ENCODE measurements at regions not wholly inside any gene's neighbourhood (a gene's known extent, or its start where the extent isn't known, plus 50 kb on each side); places are given as distances from the start of the nearest gene placed in this dataset.

GRCh38 chr6:154590756-154591155 lies 80.3 kb upstream of the CNKSR3 start:
- H3K4me2 ChIP-seq: no peak overlapping the region
- H3K4me3 ChIP-seq: no peak overlapping the region
- H3K9me3 ChIP-seq: no peaks in the 10 kb centered on the region
- ChIA-PET POLR2A (no interaction called here), CTCF (no interaction called here)
- FAIRE-seq (no peak), DNase-seq (ENCODE audit: low read depth in 1 of 2, low spot score in 1 of 2) (no peak), ATAC-seq (no peak)
- 49% methylated on average over 4 of the region's 4 CpGs for WGBS (ENCODE audit: missing lambda C conversion rate)
- H3K27ac ChIP-seq: no peak overlapping the region
- TF ChIP-seq GATA3 (IDR thresholded peaks at IDR 0.05; ENCODE audit: borderline replicate concordance): no peak
- TF ChIP-seq KDM5A (IDR thresholded peaks at IDR 0.05): no peak
- TF ChIP-seq ZSCAN20 (CRISPR knock-in tag; IDR thresholded peaks at IDR 0.05): no peak
- no peak for TF ChIP-seq FOXS1 (CRISPR knock-in tag; IDR thresholded peaks at IDR 0.05)
- TF ChIP-seq HDAC2 (IDR thresholded peaks at IDR 0.05): no peak
- no peak for TF ChIP-seq MYC (IDR thresholded peaks at IDR 0.05; ENCODE audit: borderline replicate concordance, low read length)
- no peak for TF ChIP-seq MAX (IDR thresholded peaks at IDR 0.05)
- TF ChIP-seq RNF2 (IDR thresholded peaks at IDR 0.05; ENCODE audit: borderline replicate concordance, low read depth): no peak
- TF ChIP-seq KDM1A (IDR thresholded peaks at IDR 0.05; ENCODE audit: low read depth): no peak
- no peak for TF ChIP-seq CTCF (IDR thresholded peaks at IDR 0.05)
- TF ChIP-seq MAFK (IDR thresholded peaks at IDR 0.05; ENCODE audit: partially characterized antibody): no peak
- no peak for TF ChIP-seq ZC3H11A (IDR thresholded peaks at IDR 0.05)
- TF ChIP-seq HES2 (IDR thresholded peaks at IDR 0.05): no peak
- TF ChIP-seq FOSB (CRISPR knock-in tag; IDR thresholded peaks at IDR 0.05): no peak
- no peak for TF ChIP-seq HOXB13 (CRISPR knock-in tag; IDR thresholded peaks at IDR 0.05; ENCODE audit: low read depth)
- no peak for TF ChIP-seq JUN (IDR thresholded peaks at IDR 0.05)
- TF ChIP-seq EP300 (IDR thresholded peaks at IDR 0.05): no peak
- TF ChIP-seq ELK1 (IDR thresholded peaks at IDR 0.05; ENCODE audit: low read depth, low read length): no peak
- TF ChIP-seq EHF (CRISPR knock-in tag; IDR thresholded peaks at IDR 0.05): no peak
- no peaks in the 10 kb centered on the region for H3K4me1 ChIP-seq

GRCh38 chr6:154591234-154591633 lies 80.7 kb upstream of the CNKSR3 start:
- FAIRE-seq (no peak), DNase-seq (ENCODE audit: low read depth in 1 of 2, low spot score in 1 of 2) (no peak), ATAC-seq (no peak)
- Histone ChIP-seq H3K4me1 (no peaks in the 10 kb centered on the region), H3K9me3 (no peaks in the 10 kb centered on the region), H3K4me2 (no peak overlapping the region), H3K4me3 (no peak overlapping the region), H3K27ac (no peak overlapping the region)
- TF ChIP-seq POLR2AphosphoS2 (conservative IDR thresholded peaks at IDR 0.05; ENCODE audit: low read length) (no peak), NFE2L2 (conservative IDR thresholded peaks at IDR 0.05; ENCODE audit: low read length) (no peak), CBX2 (IDR thresholded peaks at IDR 0.05; ENCODE audit: borderline replicate concordance, low read depth) (no peak), CEBPB (IDR thresholded peaks at IDR 0.05) (no peak), HDAC2 (IDR thresholded peaks at IDR 0.05) (no peak), ELK1 (IDR thresholded peaks at IDR 0.05; ENCODE audit: low read depth, low read length) (no peak), FOSL2 (IDR thresholded peaks at IDR 0.05) (no peak), FOSL2 (CRISPR knock-in tag; IDR thresholded peaks at IDR 0.05) (no peak), NR3C1 (IDR thresholded peaks at IDR 0.05) (no peak), BCL3 (IDR thresholded peaks at IDR 0.05) (no peak), KDM1A (IDR thresholded peaks at IDR 0.05; ENCODE audit: low read depth) (no peak), MAX (IDR thresholded peaks at IDR 0.05) (no peak), ZC3H11A (IDR thresholded peaks at IDR 0.05) (no peak)
- TF ChIP-seq, protein P1, sequence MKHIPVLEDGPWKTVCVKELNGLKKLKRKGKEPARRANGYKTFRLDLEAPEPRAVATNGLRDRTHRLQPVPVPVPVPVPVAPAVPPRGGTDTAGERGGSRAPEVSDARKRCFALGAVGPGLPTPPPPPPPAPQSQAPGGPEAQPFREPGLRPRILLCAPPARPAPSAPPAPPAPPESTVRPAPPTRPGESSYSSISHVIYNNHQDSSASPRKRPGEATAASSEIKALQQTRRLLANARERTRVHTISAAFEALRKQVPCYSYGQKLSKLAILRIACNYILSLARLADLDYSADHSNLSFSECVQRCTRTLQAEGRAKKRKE (CRISPR knock-in tag; IDR thresholded peaks at IDR 0.05; ENCODE audit: low read depth): no peak
- ChIA-PET POLR2A (no interaction called here), CTCF (no interaction called here)
- WGBS (ENCODE audit: missing lambda C conversion rate): 80% methylated on average over 1 of the region's 1 CpG

Measured in A549 (cell line).